Stomach (tissue), 8 donors: ENCODE measurements at regions not wholly inside any gene's neighbourhood (a gene's known extent, or its start where the extent isn't known, plus 50 kb on each side); places are given as distances from the start of the nearest gene placed in this dataset.

Experiments
- DNase-seq, 2 donors: peaks; one replicate each; pipeline versions ENCODE4 v3.0.0 to v3.0.0-alpha.2; 2013 to 2019
- H3K27ac ChIP-seq, 5 donors: fragments of 200-600 bp in 4 of 5; sonication (generic) in 4 of 5; one replicate each; pipeline ENCODE4 v1.5.1; 2013 to 2019; ENCODE audit warnings: mild to moderate bottlenecking in 1 of 5, moderate library complexity in 1 of 5
- H3K27me3 ChIP-seq, 3 donors: fragments of 200-600 bp; sonication (generic); one replicate each; pipeline ENCODE4 v1.5.1; 2017 to 2019; ENCODE audit warnings: mixed run types in 1 of 3
- H3K36me3 ChIP-seq, 4 donors: fragments of 200-600 bp; sonication (generic); 1 replicate in 3 of 4; 2 replicates in 1 of 4; pipeline ENCODE4 v1.5.1; 2016 to 2019
- H3K4me1 ChIP-seq, 4 donors: fragments of 200-600 bp; sonication (generic); one replicate each; pipeline ENCODE4 v1.5.1; 2016 to 2019
- H3K4me3 ChIP-seq, 4 donors: fragments of 200-600 bp; sonication (generic) in 3 of 4; one replicate each; pipeline ENCODE4 v1.5.1; 2016 to 2019; ENCODE audit warnings: mild to moderate bottlenecking in 1 of 4
- H3K9me3 ChIP-seq, 4 donors: fragments of 200-600 bp; sonication (generic); one replicate each; pipeline ENCODE4 v1.5.1; 2016 to 2019
- CTCF ChIP-seq, 7 experiments: fragments of 450-650 bp in 4 of 7; fragments of 200-600 bp in 3 of 7; sonication (generic) in 3 of 7; IDR thresholded peaks; one replicate each; pipeline ENCODE4 v1.5.1; 2016 to 2019; ENCODE audit warnings: antibody characterized with exemption in 7 of 7, control low read depth in 2 of 7, mild to moderate bottlenecking in 1 of 7
- EP300 ChIP-seq: sonication (generic); formaldehyde crosslinking; IDR thresholded peaks from one replicate; pipeline ENCODE4 v1.6.1; 2017; ENCODE audit warnings: antibody characterized with exemption
- POLR2A ChIP-seq, 4 donors: fragments of 450-650 bp; IDR thresholded peaks; one replicate each; pipeline ENCODE4 v1.6.1; 2016; ENCODE audit warnings: antibody characterized with exemption in 4 of 4, control low read depth in 2 of 4, mild to moderate bottlenecking in 1 of 4, moderate library complexity in 1 of 4
- POLR2AphosphoS5 ChIP-seq, 3 donors: sonication (generic); formaldehyde crosslinking; IDR thresholded peaks; one replicate each; pipeline ENCODE4 v1.6.1; 2016; ENCODE audit warnings: antibody characterized with exemption in 3 of 3
- WGBS, 5 donors: extraction: QIAGEN DNeasy Blood & Tissue Kit in 3 of 5; methylation state at CpG; one replicate each; pipeline versions ENCODE4 v1.1.5 to v1.1.7; 2013 to 2018; 5-methylcytosine and 5-hydroxymethylcytosine counted together
- intact Hi-C: fragments of 100-400 bp; cut with DNase I; formaldehyde crosslinking; loops from one replicate; pipeline ENCODE4 v1.15.1; 2023; ENCODE audit warnings: low total_unique reads
- donor health status: healthy with polysubstance abuse.
- donor health status: Bipolar disorder and iron deficiency.
- donor health status: healthy.

- Histone ChIP-seq H3K4me3 (no peak overlapping the region), H3K27me3 (no peaks in the 10 kb centered on the region), H3K27ac (no peak overlapping the region), H3K9me3 (no peaks in the 10 kb centered on the region), H3K4me1 (no peaks in the 10 kb centered on the region), H3K36me3 (no peaks in the 10 kb centered on the region)
- intact Hi-C loops = no loop called here
- no peak for DNase-seq
- TF ChIP-seq POLR2AphosphoS5 (IDR thresholded peaks at IDR 0.05) (no peak), CTCF (IDR thresholded peaks at IDR 0.05) (no peak), EP300 (no peak), POLR2A (IDR thresholded peaks at IDR 0.05) (no peak)
- 76 to 87% (median 82%) methylated on average over 2 of the region's 2 CpGs for WGBS, 5 donors
Observed at GRCh38 chr13:72500851-72501250, 226.6 kb downstream of the MZT1 start.

- Histone ChIP-seq H3K27ac (no peak overlapping the region), H3K27me3 (no peaks in the 10 kb centered on the region), H3K4me3 (no peak overlapping the region), H3K4me1 (no peaks in the 10 kb centered on the region), H3K36me3 (no peaks in the 10 kb centered on the region), H3K9me3 (no peaks in the 10 kb centered on the region)
- 80 to 95% (median 84%) methylated on average over 4 of the region's 4 CpGs for whole genome bisulfite sequencing, 5 donors
- no peak for TF ChIP-seq CTCF (IDR thresholded peaks at IDR 0.05)
- intact Hi-C loops = no loop called here
- DNase-seq = no peak
Observed at GRCh38 chr13:72495681-72496080, 231.7 kb downstream of the MZT1 start.

GRCh38 chr13:72489751-72490150 is 237.7 kb downstream of the MZT1 start:
- Histone ChIP-seq H3K4me1 (no peaks in the 10 kb centered on the region), H3K36me3 (no peaks in the 10 kb centered on the region), H3K4me3 (no peak overlapping the region), H3K27me3 (no peaks in the 10 kb centered on the region), H3K9me3 (no peaks in the 10 kb centered on the region), H3K27ac (no peak overlapping the region)
- TF ChIP-seq POLR2AphosphoS5 (IDR thresholded peaks at IDR 0.05) (no peak), POLR2A (IDR thresholded peaks at IDR 0.05) (no peak), EP300 (no peak), CTCF (IDR thresholded peaks at IDR 0.05) (no peak)
- 49 to 67% (median 59%) methylated on average over 4 of the region's 4 CpGs for WGBS, 5 donors
- intact Hi-C loops = no loop called here
- peak in 1 of 2 donors; percentile 44 for DNase-seq

- Histone ChIP-seq H3K4me3 (no peak overlapping the region), H3K36me3 (no peaks in the 10 kb centered on the region), H3K4me1 (no peaks in the 10 kb centered on the region), H3K9me3 (peaks cover 0 to 2% (median 0%) of the 10 kb centered on the region in 4 donors), H3K27me3 (no peaks in the 10 kb centered on the region), H3K27ac (no peak overlapping the region)
- no peak for DNase-seq
- WGBS, 5 donors = 81 to 90% (median 85%) methylated on average over 4 of the region's 4 CpGs
- TF ChIP-seq EP300 (no peak), POLR2A (IDR thresholded peaks at IDR 0.05) (no peak), POLR2AphosphoS5 (IDR thresholded peaks at IDR 0.05) (no peak), CTCF (IDR thresholded peaks at IDR 0.05) (no peak)
- intact Hi-C loops = no loop called here
Observed at GRCh38 chr13:72473321-72473720, 254.1 kb downstream of the MZT1 start.

GRCh38 chr13:72469906-72470305 is 257.5 kb downstream of the MZT1 start:
- intact Hi-C loops = no loop called here
- no peaks in the 10 kb centered on the region for H3K27me3 ChIP-seq
- H3K27ac ChIP-seq = no peak overlapping the region
- peak in 1 of 2 donors; percentile 4 for DNase-seq
- no peaks in the 10 kb centered on the region for H3K9me3 ChIP-seq
- no peaks in the 10 kb centered on the region for H3K36me3 ChIP-seq
- no peak overlapping the region for H3K4me3 ChIP-seq
- no peak for TF ChIP-seq POLR2A (IDR thresholded peaks at IDR 0.05)
- no peak for TF ChIP-seq CTCF (IDR thresholded peaks at IDR 0.05)
- no peaks in the 10 kb centered on the region for H3K4me1 ChIP-seq
